CD4-positive, alpha-beta T cell treated with Interleukin-17A for 4 hours (primary cell): ENCODE measurements at regions not wholly inside any gene's neighbourhood (a gene's known extent, or its start where the extent isn't known, plus 50 kb on each side); places are given as distances from the start of the nearest gene placed in this dataset.

ENCODE experiments used
- DNase-seq: peaks from one replicate; pipeline ENCODE4 v3.0.0-alpha.2; 2020; ENCODE audit warnings: mixed read lengths

DNA sequence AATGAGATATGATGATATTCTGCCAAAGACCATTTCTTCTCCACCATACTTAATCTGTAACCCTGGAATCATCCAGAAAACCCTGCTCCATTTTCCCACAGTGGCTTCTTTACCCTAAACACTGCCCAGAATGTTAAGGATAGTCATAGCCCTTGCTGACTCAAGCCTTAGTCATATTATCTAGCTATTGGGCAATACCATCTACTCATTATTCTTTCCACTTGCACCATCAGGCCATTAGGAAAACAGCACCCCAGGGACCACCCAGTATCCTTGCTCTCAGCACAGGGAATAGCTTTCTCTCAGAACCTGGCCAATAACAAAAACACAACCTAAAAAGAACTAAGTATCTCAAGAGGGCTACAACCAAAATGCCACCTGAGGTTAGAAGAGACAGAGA, 445.7 kb upstream of the SLC14A2 start:
- DNase-seq: no peak

DNA sequence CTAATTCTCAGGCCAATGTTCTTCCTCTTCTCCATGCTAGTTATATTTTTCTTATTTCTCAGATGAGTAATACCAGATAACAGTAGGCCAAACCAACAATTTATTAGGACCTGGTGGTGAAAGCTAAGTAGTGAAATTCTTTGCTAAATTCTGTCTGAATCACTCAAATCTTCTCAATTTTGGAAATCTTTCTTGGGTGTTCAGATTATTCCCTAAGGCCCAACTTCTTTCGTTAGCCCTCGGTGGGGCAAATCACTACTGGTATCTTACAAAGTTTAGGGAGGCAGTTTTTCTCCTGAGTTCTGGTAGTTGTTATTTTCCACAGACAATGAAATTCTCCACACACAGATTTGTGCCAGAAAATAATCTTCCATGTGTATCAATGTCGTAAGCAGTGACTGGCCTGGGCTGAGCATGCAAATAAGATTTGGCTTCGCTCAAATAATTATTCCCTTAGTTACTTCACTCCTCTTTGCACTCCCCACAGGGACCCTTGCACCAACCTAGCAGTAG, 443.5 kb upstream of the SLC14A2 start:
- DNase-seq: no peak

DNA sequence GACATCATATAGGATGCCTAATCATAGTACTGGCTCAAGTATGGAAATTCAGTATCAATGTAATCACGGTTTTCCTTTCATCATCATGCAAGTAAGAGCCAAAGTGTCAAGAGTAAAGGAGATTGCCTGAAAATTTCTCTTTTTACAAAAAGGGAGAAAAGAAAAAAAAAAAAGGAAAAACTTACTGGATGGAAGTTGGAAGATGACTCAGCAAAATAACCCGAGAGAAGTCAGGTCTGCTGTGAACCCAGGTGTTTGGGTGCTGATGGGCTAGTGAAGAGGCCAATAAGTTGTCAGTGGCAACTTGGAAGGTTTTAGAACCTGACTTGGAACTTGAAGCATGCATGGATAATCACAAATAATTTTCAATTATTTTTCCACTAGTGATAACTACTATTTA, 441.9 kb upstream of the SLC14A2 start:
- no peak for DNase-seq

GRCh38 chr18:45173799-45174519, 441.3 kb upstream of the SLC14A2 start:
- DNase-seq: no peak

DNA sequence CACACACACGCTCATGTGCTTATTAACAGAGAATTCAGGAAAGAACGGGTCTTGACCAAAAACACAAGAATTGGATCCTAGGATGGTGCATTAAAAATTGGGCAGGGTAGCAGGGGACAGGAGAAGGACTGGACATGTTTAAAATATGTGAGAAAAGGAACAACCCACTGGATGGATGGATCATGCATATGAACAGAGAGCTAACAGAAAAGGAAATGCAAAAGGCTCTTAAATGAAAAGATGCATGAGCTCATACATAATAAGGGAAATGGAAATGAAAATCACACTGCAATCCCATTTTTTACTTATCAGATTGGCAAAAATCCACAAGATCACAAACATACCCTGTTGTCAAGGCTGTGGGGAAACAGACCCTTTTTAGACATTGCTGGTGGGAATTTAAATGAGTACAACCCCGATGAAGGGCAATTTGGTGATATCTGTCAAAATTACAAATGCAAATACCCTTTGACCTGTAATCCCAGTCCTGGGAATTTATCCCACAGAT, 440.6 kb upstream of the SLC14A2 start:
- no peak for DNase-seq

GRCh38 chr18:45175511-45175910, 439.8 kb upstream of the SLC14A2 start:
- no peak for DNase-seq

GRCh38 chr18:45186832-45187231, 428.4 kb upstream of the SLC14A2 start:
- DNase-seq: no peak

- DNase-seq: no peak
Measured at GRCh38 chr18:45191795-45192194, 423.5 kb upstream of the SLC14A2 start.

GRCh38 chr18:45197526-45197970, 417.7 kb upstream of the SLC14A2 start:
- DNase-seq: no peak

DNA sequence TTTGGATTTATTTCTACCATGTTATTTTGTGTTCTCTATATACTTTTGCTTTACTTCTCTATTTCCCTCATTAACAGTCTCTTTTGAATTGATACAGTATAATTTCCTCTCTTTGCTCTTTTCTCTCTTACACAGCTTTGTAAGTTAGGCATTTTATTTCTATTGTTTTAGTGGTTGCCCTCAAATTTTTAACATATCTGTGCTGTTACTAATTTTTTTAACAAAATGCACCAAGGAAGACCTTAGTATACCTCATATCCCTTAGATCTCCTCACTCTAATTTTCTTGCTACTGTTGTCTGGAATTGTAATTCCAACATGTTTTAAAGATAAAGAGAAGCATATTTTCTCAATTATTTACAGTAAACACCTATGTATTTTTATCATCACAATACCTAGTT, 416.8 kb upstream of the SLC14A2 start:
- no peak for DNase-seq

GRCh38 chr18:45201029-45201428, 414.2 kb upstream of the SLC14A2 start:
- DNase-seq: no peak

DNA sequence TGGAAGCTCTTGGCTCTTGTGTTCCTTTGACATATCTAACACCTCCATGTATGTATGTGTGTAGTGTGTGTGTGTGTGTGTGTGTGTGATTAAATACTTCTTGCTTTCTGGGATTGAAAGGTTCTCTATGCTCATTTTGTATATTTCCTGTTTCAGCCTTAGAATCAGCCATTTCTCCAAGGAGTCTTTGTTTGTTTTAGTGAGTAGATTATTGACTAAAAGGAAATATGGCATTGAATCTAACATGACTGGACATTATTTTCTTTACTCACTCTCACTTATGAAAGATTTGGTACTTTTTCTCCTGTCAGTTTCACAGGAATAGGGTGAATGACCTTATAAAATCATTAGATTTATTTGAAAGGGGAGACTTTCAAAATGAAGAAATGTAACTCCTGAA, 413.8 kb upstream of the SLC14A2 start:
- no peak for DNase-seq

DNA sequence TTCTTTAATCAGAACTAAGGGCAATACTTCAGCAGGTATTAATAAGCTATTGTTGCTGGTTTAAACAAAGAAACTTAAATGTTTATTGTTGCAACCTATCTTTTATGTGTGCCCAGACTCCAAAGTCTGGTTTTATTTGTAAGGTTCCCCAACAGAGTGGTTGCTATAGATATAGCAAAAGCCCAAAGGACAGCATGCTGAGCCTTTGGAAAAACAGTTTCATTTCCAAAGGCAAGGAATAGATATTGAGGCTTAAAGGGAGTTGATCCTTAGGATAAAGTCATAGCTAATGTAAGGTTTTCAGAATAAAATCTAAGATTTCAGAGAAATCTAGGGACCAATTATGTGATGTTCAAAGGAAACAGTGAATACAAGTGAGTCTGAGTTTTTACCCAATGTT, 413.2 kb upstream of the SLC14A2 start:
- DNase-seq: no peak

GRCh38 chr18:45203677-45204076, 411.6 kb upstream of the SLC14A2 start:
- no peak for DNase-seq

DNA sequence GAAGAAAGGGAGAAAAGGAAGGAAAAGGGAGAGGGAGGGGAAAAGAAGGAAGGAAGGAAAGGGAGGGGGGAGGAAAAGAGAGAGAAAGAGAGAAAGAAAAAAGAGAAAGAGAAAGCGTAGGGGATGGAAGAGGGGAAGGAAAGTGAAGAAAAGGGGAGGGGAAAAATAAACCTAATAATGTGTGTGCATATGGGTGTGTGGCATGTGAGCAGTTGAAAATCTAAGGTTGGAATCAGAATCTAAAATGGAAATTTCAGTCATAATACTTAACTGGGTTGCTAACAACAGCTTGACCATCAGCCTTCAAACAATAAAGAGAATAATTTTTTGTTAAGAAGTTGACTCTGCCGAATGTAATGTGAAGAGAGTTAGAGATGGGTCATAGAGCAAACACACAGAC, 407.9 kb upstream of the SLC14A2 start:
- DNase-seq: no peak

GRCh38 chr18:45208164-45208563, 407.1 kb upstream of the SLC14A2 start:
- no peak for DNase-seq

- DNase-seq: peak; percentile 59
Measured at GRCh38 chr18:45212181-45213039, 402.9 kb upstream of the SLC14A2 start.

- no peak for DNase-seq
Measured at GRCh38 chr18:45213040-45213333, 402.3 kb upstream of the SLC14A2 start.

DNA sequence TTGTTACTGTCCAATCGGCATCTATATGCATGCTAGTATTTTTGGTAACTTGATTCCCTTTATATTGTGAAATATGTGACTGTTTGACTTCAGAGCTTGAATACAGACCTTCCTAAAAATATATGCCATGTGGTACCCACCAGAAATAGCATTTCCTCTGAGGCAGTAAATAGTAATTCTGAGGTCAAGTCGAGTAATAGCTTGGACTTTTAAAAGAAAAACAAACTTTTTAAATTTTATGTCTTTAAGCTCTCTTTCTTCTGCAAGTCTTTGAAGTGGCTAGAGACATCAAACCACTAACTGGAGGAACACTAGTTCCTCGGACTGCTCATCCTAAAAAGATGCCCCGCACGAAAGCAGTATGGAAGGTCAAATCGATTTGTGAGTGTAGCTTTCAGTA, 396.8 kb upstream of the SLC14A2 start:
- no peak for DNase-seq

DNA sequence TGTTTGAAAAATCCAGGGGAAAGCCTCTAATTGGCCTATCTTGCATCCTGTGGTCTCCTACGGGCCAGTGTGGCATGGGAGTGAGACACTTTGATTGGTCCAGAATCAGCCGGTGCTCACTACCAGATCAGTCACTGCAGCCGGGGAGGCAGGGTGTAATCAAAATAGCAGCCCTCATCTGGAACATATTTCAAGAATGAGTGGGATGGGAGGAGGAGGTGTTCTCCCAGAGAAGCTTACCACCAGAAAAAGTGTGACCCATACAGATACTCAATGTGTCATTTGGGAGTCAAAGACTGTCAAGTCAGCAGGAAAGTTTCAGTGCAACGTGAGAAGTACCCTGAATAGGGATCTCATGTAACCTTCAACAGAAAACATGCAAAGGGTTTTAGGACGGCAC, 393.9 kb upstream of the SLC14A2 start:
- DNase-seq: no peak

DNA sequence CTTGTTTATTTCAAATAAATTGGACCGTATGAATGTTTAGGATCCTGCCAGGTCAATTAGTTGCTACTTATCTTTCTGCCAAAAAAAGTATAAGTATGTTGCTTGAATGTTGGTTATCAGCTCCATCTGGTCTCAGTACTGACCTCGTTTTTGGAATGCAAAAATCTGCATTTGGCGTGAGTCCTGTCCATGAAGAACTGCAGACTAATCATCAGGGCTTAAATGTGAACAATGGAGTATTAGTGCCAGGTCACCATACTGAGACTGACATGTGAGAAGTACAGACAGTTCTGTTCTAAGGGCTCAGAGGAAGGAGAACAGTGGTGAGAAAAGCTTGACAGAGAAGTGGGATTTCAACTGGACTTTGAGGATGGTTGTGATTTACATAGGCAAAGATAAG, 393.1 kb upstream of the SLC14A2 start:
- DNase-seq: no peak

DNA sequence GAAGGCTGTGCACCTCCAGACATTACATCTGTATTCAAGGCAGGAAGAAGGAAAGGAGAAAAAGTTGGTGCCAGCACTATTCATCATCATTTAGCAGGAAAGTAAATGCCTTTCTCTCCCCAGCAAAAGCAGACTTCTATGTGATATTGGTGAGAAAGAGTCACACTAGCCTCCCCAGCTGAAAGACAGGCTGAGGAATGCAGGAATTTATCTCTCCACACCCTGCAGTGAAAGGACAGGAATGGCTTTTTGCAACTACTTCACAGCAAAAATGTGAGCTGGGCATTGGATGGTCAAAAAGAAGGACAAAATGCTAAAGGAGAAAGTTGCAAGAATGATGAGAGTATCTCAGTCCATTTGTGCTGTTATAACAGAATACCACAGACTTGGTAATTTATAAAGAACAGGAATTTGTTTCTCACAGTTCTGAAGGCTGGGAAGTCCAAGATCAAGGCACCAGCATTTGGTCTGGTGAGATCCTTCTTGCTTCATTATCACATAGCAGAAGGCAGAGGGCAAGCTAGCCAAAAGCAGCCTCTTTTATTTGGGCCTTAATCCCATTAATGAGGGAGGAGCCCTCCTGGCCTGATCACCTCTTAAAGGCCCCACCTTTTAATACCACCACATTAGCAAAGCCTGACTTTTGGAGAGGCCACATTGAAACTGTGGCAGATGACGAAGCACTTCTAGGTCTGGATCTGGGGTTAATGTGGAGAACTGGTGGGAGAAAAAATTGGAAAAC, 388.1 kb upstream of the SLC14A2 start:
- no peak for DNase-seq

DNA sequence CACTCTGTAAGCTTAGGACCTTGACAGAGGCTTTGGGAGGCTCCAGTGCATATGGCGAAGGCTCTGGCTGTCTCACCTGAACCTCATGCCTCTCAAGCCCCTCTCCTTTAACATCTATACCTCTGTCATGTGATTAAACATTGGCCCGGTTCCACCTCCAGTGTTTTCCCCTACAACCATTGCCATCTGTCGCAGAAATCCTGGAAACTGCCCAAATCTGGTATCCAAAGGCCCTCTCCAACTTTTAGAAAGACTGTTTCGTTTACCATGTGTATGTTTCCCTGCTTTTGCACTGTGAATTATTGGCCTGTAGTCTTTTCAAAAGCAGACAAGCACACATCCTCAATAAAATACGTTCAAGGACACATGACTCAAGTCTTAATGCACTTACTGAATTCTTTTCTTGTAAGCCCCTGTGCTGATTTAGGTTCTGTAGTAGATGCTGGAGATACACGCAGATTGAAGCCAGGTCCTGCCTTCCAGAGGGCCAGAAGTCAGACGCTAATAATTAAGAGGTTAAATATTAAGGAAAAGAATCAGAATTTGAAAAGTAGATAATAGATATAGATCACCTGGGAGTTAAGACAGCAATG, 386.4 kb upstream of the SLC14A2 start:
- DNase-seq: no peak
